ENCODE measurements at regions not wholly inside any gene's neighbourhood (a gene's known extent, or its start where the extent isn't known, plus 50 kb on each side); places are given as distances from the start of the nearest gene placed in this dataset.
A peak's percentile ranks its signal among the peaks of the same experiment; 100 is the strongest.

DNA sequence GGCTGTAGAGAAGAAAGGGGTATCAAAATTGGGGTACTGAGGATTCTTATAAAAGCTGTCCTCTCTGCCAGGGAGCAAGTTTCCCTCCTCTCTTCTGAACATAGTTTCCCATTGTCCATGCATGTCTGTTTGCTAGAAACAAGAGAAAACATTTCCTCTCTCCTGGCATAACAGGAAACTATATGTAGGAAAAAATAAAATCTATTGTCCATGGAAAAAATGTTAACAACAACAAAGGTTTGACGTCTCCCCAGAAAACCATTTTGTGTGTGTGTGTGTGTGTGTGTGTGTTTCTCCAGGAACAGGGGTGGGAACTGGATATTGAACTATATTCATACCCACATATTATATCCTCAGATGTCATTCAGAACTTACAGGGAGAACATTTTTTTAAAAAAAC is 107.2 kb downstream of the GASK1B start:
- TF ChIP-seq, protein P1, sequence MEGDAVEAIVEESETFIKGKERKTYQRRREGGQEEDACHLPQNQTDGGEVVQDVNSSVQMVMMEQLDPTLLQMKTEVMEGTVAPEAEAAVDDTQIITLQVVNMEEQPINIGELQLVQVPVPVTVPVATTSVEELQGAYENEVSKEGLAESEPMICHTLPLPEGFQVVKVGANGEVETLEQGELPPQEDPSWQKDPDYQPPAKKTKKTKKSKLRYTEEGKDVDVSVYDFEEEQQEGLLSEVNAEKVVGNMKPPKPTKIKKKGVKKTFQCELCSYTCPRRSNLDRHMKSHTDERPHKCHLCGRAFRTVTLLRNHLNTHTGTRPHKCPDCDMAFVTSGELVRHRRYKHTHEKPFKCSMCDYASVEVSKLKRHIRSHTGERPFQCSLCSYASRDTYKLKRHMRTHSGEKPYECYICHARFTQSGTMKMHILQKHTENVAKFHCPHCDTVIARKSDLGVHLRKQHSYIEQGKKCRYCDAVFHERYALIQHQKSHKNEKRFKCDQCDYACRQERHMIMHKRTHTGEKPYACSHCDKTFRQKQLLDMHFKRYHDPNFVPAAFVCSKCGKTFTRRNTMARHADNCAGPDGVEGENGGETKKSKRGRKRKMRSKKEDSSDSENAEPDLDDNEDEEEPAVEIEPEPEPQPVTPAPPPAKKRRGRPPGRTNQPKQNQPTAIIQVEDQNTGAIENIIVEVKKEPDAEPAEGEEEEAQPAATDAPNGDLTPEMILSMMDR (conservative IDR thresholded peaks at IDR 0.05) = no peak
- Mint-ChIP-seq H3K27me3 (ENCODE audit: low read depth) (no peaks in the 10 kb centered on the region), H3K27ac (ENCODE audit: unreplicated experiment) (no peak overlapping the region)

DNA sequence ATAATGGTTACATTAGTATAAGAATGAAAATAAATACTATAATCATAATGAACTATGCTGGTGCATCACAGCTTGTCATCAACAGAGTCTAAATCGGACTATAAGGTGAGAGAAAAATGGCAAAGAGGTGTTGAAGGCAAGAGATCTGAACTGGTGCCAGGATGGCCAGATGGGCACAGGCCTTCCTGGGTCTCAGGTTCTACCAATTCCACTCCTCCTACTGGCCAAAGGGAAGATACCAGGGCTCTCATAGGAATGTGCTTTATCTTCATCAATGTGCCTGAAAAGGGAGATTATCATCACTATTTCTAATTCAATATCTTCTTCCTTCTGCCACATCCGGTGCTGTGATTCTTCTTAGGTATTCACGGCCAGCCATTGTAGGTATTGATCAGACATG is 107.6 kb downstream of the GASK1B start:
- DNase-seq (ENCODE audit: low read depth, low spot score) = no peak
- Mint-ChIP-seq H3K36me3 (ENCODE audit: low read depth) (no peaks in the 10 kb centered on the region), H3K27me3 (ENCODE audit: low read depth) (no peaks in the 10 kb centered on the region), H3K27ac (ENCODE audit: unreplicated experiment) (no peak overlapping the region), H3K4me3 (no peak overlapping the region), H3K4me1 (no peaks in the 10 kb centered on the region), H3K9me3 (no peaks in the 10 kb centered on the region)
- TF ChIP-seq, protein P1 (conservative IDR thresholded peaks at IDR 0.05) = no peak

More for the DNA sequence above, 107.2 kb downstream of the GASK1B start:
- H3K4me1 Mint-ChIP-seq = no peaks in the 10 kb centered on the region
- no peaks in the 10 kb centered on the region for H3K9me3 Mint-ChIP-seq
- no peak for DNase-seq (ENCODE audit: low read depth, low spot score)
- H3K4me3 Mint-ChIP-seq = no peak overlapping the region
- no peaks in the 10 kb centered on the region for H3K36me3 Mint-ChIP-seq (ENCODE audit: low read depth)

DNA sequence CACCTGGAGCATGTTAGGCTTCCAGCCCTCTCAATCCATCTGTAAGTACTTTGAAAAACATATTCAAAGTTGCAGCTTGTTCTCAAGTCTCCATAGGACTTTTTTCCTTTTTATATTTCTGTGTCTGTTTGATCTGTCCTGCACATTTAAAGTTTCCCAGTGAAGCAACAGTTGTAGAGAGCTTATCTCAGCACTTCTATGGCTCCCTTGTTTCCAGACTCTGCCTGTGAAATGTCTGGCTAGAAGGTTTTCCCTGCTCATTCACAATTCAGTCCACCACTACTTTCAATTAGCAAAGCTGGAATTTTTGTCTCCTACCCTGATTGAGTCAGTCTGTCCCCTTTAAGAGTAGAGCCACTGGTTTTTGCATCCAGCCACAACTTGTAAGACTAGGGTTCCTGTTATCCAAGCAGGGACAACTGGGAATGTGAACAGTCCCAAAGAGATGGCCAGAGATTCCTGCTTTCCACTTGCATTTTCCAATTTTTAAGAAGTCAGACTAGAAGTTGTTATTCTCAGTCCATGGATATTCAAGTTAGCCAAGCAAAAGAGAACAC is 116.1 kb downstream of the GASK1B start:
- peaks cover 19% of the 10 kb centered on the region for H3K4me1 Mint-ChIP-seq
- no peaks in the 10 kb centered on the region for H3K36me3 Mint-ChIP-seq (ENCODE audit: low read depth)
- no peak overlapping the region for H3K4me3 Mint-ChIP-seq
- TF ChIP-seq, protein P1 (conservative IDR thresholded peaks at IDR 0.05) = no peak
- peak overlapping the region; percentile 16 for H3K27ac Mint-ChIP-seq (ENCODE audit: unreplicated experiment)
- H3K9me3 Mint-ChIP-seq = no peaks in the 10 kb centered on the region
- H3K27me3 Mint-ChIP-seq (ENCODE audit: low read depth) = no peaks in the 10 kb centered on the region
- DNase-seq (ENCODE audit: low read depth, low spot score) = no peak

DNA sequence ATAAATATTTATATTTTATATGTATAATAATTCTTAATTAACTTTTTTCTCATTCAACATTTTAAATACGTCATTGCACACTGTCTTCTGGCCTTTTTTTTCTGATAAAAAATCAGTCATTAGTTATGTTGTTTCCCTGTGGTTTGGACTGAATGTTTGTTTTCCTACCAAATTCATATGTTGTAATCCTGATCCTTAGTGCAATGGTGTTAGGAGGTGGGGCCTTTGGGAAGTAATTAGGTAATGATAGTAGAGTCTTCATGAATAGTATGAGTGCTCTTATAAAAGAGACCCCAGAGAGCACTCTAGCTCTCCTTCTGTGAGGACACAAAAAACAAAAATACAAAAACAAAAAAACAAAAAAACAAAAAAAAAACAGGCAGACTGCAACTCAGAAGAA is 117.2 kb downstream of the GASK1B start:
- peaks cover 19% of the 10 kb centered on the region for H3K4me1 Mint-ChIP-seq
- peaks cover 3% of the 10 kb centered on the region for H3K9me3 Mint-ChIP-seq
- no peak overlapping the region for H3K4me3 Mint-ChIP-seq
- no peak for DNase-seq (ENCODE audit: low read depth, low spot score)
- no peak overlapping the region for H3K27ac Mint-ChIP-seq (ENCODE audit: unreplicated experiment)
- H3K27me3 Mint-ChIP-seq (ENCODE audit: low read depth) = no peaks in the 10 kb centered on the region
- TF ChIP-seq, protein P1 (conservative IDR thresholded peaks at IDR 0.05) = no peak
- H3K36me3 Mint-ChIP-seq (ENCODE audit: low read depth) = no peaks in the 10 kb centered on the region

DNA sequence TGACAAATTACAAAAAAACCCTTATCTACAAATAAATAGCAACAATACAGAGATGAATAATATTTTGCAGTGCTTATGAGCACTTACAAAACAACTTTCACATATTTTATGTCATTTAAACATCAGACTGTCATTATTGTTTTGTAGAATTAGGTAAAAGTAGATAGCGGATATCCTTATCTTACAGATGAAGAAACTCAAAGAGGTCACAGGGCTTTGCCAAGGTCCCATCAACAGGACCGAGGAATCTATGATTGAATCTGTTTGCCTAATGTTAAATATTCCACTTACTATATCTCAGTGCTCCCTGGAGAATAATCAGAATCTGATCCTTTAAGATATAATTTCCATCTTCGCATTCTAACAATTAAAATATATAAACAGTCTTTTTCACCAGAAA is 119.0 kb downstream of the GASK1B start:
- peaks cover 3% of the 10 kb centered on the region for H3K36me3 Mint-ChIP-seq (ENCODE audit: low read depth)
- no peak overlapping the region for H3K27ac Mint-ChIP-seq (ENCODE audit: unreplicated experiment)
- no peak overlapping the region for H3K4me3 Mint-ChIP-seq
- H3K27me3 Mint-ChIP-seq (ENCODE audit: low read depth) = no peaks in the 10 kb centered on the region
- TF ChIP-seq, protein P1 (conservative IDR thresholded peaks at IDR 0.05) = no peak
- no peak for DNase-seq (ENCODE audit: low read depth, low spot score)
- peaks cover 12% of the 10 kb centered on the region for H3K4me1 Mint-ChIP-seq
- H3K9me3 Mint-ChIP-seq = peaks cover 7% of the 10 kb centered on the region
